HG03066 (cell line): ENCODE measurements at regions not wholly inside any gene's neighbourhood (a gene's known extent, or its start where the extent isn't known, plus 50 kb on each side); places are given as distances from the start of the nearest gene placed in this dataset.
"Not testable (repeated sequence)": the region's sequence is repeated elsewhere in the genome, so short reads cannot be mapped to it uniquely, and the experiment has no call there.

Source experiments
- ATAC-seq: cut with Tn5 transposase; IDR thresholded peaks from one replicate; pipeline ENCODE4 v1.9.1; 2021; ENCODE audit warnings: low read depth; ENCODE audit not compliant: unreplicated experiment

DNA sequence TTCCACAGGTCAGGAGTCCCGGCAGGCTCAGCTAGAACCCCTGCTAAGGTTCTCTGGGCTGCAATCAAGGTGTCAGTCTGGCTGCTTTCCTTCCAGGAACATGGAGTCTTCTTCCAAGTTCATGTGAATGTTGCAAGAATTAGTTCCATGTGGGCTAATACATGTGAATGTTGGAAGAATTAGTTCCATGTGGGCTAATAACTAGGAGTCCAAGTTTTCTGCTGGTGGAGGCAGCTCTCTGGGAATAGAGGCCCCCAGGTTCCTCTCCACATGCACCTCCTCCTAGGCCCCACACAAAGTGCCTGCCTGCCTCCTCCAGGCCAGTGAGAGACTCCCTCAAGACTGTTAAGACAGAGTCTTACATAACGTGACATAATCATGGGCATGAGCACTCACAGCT is 140.8 kb upstream of the SLC35G4 start:
- ATAC-seq = no peak

DNA sequence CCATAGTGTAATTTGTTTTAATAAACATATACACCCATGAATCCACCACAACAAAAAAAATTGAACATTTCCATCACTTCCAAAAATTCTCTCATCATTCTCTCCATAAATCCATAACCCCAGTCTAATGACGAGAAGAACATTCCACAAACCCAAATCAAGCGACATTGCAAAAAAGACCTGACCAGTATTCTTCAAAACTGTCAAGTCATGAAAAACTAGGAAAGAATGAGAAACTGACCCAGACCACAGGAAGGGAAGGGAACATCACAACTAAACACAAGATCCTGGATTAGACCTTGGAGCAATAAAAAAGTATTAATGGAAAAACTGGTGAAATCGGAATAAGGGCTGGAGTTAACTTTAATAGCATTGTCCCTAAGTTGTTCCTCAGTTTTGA is 141.3 kb upstream of the SLC35G4 start:
- no peak for ATAC-seq

DNA sequence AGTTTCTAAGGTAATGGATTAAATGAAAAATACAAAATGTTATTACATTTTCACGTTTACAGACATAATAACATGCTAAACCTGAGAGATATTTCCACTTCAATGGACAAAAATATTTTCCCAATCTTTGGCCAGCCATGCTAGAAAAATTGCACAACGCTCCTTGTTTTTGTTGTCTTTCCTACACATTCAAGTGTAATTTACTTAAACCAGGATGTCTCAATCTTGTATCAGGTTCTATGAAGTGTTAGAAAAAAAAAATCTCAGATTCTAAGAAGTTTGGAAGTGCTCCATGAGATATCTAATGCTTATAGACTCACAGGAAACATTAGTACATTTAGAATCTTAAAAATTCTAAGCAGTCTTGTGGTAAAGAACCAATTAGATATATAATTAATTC is 141.8 kb upstream of the SLC35G4 start:
- no peak for ATAC-seq

DNA sequence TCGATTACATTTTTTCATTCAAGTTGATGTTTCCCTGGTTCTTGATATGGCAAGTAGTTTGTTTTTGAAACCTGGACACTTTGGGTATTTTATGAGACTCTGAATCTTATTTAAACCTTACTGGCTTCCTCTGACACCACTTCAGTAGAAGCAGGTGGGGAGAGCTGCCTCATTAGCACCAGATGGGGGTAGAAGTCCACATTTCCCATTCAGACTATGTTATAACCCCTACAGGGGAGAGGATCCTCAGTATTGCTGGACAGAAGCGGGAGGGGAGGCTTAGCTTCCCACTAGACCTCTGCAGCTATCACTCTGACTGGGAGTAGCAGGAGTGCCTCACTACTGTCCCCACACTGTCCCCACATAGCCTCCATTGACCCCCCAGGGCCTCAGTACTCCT is 145.3 kb upstream of the SLC35G4 start:
- no peak for ATAC-seq

DNA sequence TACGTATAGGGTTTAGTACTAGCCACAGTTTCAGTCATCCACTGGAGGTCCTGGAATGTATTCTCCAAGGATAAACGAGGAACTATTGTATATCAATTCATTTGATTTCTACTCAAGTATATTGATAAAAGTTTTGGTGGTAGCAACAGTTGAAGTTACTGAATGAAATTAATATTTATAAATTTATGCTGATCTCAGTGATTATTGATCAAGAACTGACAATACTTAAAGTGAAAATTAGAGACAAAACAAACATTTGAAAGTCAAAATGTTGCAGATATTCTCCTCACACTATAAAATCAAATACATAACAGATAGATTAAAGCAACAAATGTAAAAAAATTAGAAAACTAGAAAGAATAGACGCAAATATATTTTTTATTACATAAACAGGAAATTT is 150.9 kb upstream of the SLC35G4 start:
- no peak for ATAC-seq

DNA sequence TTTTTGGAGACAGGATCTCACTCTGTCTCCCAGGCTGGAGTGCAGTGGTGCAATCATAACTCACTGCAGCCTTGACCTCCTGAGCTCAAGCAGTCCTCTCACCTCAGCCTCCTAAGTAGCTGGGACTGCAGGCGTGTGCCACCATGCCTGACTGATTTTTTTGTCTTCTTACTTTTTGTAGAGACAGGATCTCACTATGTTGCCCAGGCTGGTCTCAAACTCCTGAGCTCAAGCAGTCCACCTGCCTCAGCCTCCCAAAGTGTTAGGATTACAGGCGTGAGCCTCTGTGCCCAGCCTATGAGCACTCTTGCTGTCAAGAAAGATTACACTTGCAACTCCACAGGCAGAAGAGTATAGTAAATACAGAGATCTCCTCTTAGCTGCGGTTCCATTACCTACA is 151.5 kb upstream of the SLC35G4 start:
- ATAC-seq = not testable (repeated sequence)

DNA sequence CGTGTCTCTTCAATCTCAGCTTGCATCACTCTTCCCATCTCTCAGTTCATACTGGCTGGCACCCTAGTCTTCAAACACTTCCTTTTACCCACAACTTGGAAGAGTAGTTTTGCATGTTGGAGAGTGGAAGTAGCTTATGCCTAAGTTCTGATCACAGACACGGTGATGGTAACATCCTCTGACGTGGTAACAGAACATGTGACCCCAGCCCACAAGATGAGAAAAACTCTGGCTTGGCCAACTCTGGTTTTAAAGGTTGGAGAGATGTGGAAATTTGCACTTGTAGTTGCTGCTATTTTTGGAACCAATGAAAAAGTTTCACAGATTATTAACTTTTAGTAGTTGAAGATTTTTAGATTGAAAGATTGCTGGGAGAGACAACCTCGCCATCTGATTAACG is 155.4 kb upstream of the SLC35G4 start:
- no peak for ATAC-seq

DNA sequence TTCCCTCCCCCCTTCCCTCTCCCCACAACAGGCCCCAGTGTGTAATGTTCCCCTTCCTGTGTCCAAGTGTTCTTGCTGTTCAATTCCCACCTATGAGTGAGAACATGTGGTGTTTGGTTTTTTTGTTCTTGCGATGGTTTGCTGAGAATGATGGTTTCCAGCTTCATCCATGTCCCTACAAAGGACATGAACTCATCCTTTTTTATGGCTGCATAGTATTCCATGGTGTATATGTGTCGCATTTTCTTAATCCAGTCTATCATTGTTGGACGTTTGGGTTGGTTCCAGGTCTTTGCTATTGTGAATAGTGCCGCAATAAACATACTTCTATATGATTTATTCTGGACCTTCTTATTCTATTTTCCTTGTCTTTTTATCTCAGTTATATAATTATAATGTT is 165.2 kb upstream of the SLC35G4 start:
- ATAC-seq = not testable (repeated sequence)

DNA sequence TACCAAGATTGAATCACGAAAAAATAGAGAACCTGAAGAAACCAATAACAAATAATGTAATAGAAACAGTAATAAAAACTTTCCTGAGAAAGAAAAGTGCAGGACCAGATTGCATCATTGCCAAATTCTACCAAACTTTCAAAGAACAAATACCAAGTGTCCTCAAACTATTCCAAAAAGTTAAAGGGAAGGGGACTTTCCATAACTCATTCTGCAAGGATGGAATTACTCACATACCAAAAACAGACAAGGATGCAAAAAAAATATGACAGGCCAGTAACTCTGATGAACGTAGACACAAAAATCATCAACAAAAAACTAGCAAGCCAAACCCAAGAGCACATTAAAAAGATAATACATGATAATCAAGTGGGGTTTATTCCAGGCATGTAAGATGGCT is 172.3 kb upstream of the SLC35G4 start:
- ATAC-seq = no peak

DNA sequence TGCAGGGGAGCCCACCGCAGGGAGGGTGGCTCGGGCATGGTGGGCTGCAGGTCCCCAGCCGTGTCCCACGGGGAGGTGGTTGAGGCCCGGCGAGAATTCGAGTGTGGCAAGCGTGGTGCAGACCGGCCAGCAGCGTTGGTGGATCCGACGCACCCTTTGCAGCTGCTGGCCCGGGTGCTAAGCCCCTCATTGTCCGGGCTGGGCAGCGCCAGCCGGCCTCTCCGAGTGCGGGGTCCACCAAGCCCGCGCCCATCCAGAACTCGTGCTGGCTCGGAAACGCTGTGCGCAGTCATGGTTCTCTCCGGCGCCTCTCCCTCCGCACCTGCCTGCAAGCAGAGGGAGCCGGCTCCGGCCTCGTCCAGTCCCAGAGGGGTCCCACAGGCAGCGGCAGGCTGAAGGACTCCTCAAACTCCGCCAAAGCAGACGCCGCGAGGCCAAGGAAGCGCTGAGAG is 177.0 kb upstream of the SLC35G4 start:
- no peak for ATAC-seq

DNA sequence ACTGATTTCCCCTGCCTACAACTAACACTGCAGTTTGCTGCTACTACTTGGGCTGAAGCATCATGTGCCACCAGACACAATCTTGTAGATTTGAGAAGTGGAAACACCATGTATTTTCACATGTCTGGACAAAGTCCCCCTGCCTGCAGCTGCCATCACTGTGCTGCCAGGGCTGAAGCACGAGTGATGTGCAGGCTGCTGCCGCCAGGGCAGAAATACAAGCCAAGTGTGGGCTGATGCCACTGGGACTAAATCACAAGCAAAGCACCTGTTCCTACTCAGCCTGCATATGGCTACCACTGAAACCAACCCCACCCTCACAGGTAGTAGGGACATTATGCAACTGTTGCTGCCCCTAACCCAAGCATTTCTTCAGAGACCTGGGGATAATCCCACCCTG is 179.5 kb upstream of the SLC35G4 start:
- no peak for ATAC-seq

DNA sequence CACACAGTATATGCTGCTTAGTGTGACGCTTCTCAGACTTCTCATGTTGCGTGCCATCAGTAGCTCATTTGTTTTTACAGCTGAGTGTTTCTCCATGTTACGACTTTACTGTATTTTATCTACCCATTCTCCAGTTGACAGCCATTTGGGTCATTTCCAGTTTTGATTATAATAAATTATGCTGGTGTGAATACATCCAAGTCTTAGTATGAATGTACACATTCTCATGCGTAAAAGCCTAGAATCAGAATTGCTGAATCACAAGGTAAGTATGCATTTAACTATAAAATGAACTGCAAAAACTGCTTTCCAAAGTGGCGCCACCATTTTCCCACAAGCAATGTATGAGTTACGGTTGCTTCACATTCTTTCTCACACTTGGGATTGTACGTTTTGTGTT is 184.2 kb upstream of the SLC35G4 start:
- ATAC-seq = no peak

DNA sequence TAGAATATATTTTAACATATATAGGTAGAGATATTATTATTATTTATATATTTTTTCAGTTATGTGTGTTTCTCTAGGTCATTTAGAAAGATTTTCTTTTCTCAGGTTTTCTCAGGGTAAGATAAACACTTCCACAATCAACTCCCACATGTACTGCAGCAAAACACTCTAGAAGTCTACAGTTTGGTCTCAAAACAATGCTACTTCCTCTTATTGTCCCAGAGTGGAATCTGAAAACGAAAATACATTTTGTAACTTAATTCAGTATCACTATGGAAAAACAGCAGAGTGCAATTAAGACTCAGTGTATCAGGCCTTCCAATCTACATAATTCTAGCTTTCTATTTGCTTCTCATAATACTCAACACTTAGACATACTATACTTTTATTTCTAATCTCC is 190.1 kb upstream of the SLC35G4 start:
- no peak for ATAC-seq

DNA sequence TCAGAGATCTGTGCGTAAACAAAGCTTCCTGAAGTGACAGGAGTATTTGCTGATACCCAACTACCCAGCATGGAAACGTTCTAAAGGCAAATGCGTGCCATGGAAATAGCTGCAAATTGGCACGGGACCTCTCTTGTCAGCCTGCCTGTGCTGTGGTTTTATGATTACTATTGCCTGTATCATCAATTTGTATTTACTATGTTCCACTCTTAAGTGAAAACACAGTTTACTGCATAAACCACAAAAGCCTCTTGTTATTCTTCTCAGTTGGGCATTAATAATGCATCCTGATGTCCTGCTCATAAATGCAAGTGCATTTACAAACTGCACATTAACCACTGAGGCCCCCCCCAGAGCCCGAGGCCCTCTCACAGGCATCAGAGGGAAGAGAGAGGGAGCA is 196.6 kb upstream of the SLC35G4 start:
- no peak for ATAC-seq

DNA sequence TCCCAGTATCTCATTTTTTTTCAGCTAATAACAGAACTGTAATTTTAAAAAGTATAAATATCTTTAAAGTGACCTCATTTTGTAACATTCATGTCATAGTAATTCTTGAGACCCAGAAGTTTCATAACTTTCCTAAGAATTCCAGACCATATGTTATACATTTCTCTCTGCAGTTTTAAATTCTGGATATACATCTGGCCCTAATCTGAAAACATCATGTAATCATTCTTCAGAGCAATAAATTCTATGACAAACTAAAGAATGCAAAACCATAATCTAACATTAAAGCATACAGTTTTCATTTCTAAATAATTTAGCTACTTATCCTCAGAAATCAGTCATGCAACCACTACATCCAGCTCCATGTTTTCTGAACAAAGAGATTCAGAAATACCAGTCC is 198.3 kb upstream of the SLC35G4 start:
- ATAC-seq = no peak

DNA sequence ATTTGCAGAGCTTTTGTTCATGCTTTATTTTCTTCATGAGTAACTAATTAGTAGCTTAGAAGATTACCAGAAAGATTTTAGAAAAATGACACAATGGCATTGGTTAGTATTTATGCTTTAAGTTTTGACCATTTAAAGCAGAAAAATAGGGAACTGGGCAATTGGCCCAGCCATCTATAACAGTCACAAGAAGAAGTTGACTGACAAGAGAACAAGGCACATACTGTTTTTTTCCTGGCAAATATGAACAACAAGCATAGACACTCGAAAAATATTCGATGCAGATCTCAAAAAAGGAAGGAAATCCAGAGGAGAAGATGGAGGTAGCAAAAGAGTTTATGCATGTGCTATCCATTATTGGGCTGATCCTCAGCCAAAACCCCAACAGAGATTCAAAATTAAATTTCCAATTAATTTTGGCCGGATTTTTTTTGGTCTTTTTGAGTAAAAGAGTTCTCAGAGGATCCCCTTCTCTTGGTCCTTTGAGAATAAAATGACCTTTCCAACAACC is 200.8 kb upstream of the SLC35G4 start:
- ATAC-seq = no peak

DNA sequence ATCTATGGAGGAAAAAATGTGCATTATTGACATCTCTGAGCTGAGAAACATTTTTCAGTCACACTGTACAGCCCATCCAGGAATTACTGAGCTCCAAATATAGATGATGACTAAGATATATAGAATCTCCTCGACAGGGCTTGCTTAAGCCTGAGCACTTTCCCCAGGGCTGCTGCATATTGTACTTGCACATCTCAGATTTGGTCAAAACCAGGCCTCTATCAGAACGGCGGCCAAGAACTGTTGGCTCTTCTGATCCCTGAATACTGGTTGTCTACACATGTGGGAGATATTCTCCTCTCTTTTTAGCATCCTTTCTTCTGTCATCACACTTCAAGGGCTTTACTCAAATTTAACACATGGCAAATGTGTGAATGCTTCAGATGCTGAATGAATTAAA is 201.5 kb upstream of the SLC35G4 start:
- ATAC-seq = no peak

DNA sequence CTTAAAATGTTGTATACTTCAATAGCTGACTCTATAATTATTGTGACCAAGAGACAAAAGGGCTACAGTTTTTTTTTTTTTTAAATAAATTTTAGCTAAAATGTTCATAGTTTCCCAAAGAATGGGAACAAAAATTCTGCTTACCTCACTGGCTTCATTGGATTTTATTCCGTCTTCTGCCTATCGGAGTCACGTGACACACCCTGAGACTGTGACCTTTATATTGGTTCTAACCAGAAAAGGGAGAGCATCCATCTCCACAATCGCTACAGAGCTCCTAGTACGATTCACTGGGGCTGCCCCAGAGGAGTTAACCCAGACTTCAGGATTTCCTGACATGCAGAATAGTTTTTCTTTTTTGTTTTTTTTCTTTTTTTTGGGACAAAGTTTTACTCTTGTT is 203.6 kb upstream of the SLC35G4 start:
- ATAC-seq = no peak

DNA sequence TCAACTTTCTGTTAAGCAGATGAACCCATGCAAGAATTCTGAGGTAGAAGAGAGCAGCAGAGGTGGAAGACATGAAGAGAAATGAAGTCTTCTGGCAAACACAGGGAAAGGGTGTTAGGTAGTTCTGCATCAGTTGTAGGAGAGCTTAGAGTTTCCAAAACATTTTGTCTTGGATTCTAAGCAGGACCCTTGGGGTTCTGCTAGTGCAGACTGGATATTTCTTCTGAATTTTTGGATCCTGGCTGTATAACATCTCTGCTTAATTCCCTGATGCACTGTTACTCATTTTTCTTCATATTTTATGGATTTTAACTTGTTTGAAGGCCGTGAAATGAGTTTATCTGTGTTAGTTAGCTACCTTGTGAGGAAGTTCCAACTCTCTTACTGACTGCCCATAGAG is 208.7 kb upstream of the SLC35G4 start:
- ATAC-seq = no peak

DNA sequence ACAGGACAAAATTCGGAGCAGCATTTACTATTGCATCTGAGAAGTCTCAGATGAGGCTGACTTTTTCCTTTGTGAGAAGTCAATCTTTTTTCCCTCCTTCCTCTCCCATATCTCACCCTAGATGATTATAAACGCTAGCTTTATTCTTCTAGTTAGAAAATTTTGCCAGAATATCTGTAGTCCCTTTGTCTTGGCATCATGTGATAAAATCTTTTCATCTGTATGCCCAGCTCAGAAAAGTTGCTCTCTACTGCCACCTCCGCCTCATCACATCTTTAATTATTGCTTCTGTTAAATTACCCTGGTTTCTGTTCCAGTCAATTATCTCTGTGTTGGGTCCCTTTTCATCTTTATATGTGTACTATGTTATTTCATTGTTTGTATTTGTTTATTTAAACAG is 210.8 kb upstream of the SLC35G4 start:
- ATAC-seq = no peak

DNA sequence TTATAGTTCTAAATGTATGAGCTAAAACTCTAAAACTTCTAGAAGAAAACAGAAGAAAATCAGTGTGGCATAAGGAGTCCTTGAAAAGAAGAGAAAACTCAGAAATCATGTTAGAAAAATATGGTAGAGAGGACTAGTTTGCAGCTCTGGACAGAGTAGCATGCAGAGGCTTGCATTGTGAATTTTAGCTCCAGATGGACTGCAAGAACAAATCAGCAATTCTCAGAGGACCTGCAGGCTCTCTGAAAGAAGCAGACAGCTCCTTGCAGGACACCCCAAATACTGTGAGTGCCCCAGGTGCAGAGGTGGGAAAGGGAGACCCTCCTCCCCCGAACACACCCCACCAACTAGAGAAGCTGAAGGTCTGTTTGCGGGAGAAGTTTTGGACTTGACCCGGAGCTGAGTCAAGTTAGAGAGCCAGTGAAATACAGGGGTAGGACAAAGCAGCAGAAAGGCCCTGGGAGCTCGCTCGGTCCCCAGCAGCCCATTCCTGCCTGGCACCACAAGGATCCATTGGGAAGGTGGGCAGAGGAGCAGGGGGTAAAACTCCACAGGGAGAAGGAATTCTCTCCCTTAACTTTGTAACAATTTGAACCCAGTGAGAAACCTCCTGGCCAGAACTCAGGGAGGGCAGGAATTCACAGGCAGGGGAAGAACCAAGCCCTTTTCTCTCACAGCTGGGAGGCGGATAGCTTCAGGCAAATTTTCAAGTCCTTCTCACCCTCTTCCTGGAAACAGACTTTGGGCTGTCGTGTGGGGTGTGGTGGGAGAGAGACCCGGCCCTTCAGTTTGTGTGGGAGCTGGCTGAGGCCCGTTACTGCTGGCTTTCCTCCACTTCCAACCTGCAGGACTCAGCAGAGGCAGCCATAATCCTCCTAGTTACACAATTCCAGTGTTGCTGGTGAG is 216.2 kb upstream of the SLC35G4 start:
- no peak for ATAC-seq

DNA sequence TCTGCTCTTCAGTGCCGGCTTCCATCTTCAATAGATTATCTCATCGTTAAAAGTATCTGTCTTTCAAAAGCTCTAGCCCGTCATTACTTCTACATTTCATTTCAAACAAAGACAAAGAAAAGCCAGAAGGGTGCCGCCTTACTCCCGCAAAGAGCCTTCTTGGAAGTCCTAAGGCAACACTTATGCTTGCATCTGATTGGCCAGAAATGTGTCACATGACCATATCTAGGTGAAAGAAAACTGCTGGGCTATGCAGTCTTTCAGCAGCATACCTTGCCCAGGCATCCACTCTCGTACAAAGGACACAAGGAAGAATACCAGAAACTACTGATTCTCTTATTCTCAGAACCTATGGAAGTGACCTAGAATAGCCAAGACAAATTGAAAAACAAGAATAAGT is 217.1 kb upstream of the SLC35G4 start:
- no peak for ATAC-seq
